Activated CD4-positive, alpha-beta T cell treated with anti-CD3 and anti-CD28 coated beads, Interleukin-2, amount 10 ng/mL, durations not matched to agents 7 days and 5 days (primary cell): ENCODE measurements at regions not wholly inside any gene's neighbourhood (a gene's known extent, or its start where the extent isn't known, plus 50 kb on each side); places are given as distances from the start of the nearest gene placed in this dataset.
"Not testable (repeated sequence)": the region's sequence is repeated elsewhere in the genome, so short reads cannot be mapped to it uniquely, and the experiment has no call there.

Experiments used
- CTCF ChIA-PET: fragments of 350-600 bp; sonication (Branson Sonifier 250); formaldehyde crosslinking; loops from one replicate; lab custom pipeline; 2021; ENCODE audit warnings: antibody characterized with exemption; lab: Charles Lee
- POLR2A ChIA-PET: fragments of 350-600 bp; sonication (Branson Sonifier 250); formaldehyde crosslinking; loops from one replicate; lab custom pipeline; 2021; ENCODE audit warnings: antibody characterized with exemption; lab: Charles Lee
- DNase-seq: peaks from one replicate; pipeline ENCODE4 v3.0.0-alpha.2; 2020
- H3K27ac Mint-ChIP-seq: one replicate; pipeline ENCODE4 v1.8.0; 2021; ENCODE audit warnings: mild to moderate bottlenecking, moderate library complexity, mixed read lengths
- H3K27me3 Mint-ChIP-seq: one replicate; pipeline ENCODE4 v1.8.0; 2021; ENCODE audit warnings: mixed read lengths
- H3K36me3 Mint-ChIP-seq: one replicate; pipeline ENCODE4 v1.8.0; 2021; ENCODE audit warnings: low read depth, mixed read lengths
- H3K4me1 Mint-ChIP-seq: one replicate; pipeline ENCODE4 v1.8.0; 2021; ENCODE audit warnings: mixed read lengths
- H3K4me3 Mint-ChIP-seq: one replicate; pipeline ENCODE4 v1.8.0; 2021; ENCODE audit warnings: mild to moderate bottlenecking, moderate library complexity, mixed read lengths
- H3K9me3 Mint-ChIP-seq: one replicate; pipeline ENCODE4 v1.8.0; 2021; ENCODE audit warnings: mixed read lengths

- no peak overlapping the region for H3K27ac Mint-ChIP-seq
- POLR2A ChIA-PET = no interaction called here
- no peak overlapping the region for H3K4me3 Mint-ChIP-seq
- CTCF ChIA-PET = no interaction called here
- no peaks in the 10 kb centered on the region for H3K27me3 Mint-ChIP-seq
- no peaks in the 10 kb centered on the region for H3K4me1 Mint-ChIP-seq
- no peak for DNase-seq
- no peaks in the 10 kb centered on the region for H3K36me3 Mint-ChIP-seq
- H3K9me3 Mint-ChIP-seq = no peaks in the 10 kb centered on the region
These were observed 105.5 kb downstream of the TNFRSF13B start for GRCh38 chr17:16866436-16866835.

- CTCF ChIA-PET = not testable (repeated sequence)
These were observed 106.2 kb downstream of the TNFRSF13B start for GRCh38 chr17:16865704-16866103.

GRCh38 chr17:16865077-16865613, 106.8 kb downstream of the TNFRSF13B start:
- CTCF ChIA-PET, H3K27me3 Mint-ChIP-seq, POLR2A ChIA-PET, H3K9me3 Mint-ChIP-seq, DNase-seq, H3K4me1 Mint-ChIP-seq, H3K36me3 Mint-ChIP-seq, H3K4me3 Mint-ChIP-seq, H3K27ac Mint-ChIP-seq: not testable (repeated sequence)

More at GRCh38 chr17:16865704-16866103, 106.2 kb downstream of the TNFRSF13B start:
- H3K27ac Mint-ChIP-seq, DNase-seq, H3K9me3 Mint-ChIP-seq, H3K27me3 Mint-ChIP-seq, H3K4me3 Mint-ChIP-seq, H3K4me1 Mint-ChIP-seq, POLR2A ChIA-PET, H3K36me3 Mint-ChIP-seq: not testable (repeated sequence)

- H3K27me3 Mint-ChIP-seq, CTCF ChIA-PET, H3K27ac Mint-ChIP-seq, DNase-seq, H3K4me1 Mint-ChIP-seq, H3K9me3 Mint-ChIP-seq, H3K4me3 Mint-ChIP-seq, H3K36me3 Mint-ChIP-seq, POLR2A ChIA-PET: not testable (repeated sequence)
These were observed 107.3 kb downstream of the TNFRSF13B start for GRCh38 chr17:16864462-16865076.

GRCh38 chr17:16861152-16861551, 110.8 kb downstream of the TNFRSF13B start:
- H3K4me3 Mint-ChIP-seq, DNase-seq, POLR2A ChIA-PET, H3K4me1 Mint-ChIP-seq, CTCF ChIA-PET, H3K27ac Mint-ChIP-seq, H3K36me3 Mint-ChIP-seq, H3K27me3 Mint-ChIP-seq, H3K9me3 Mint-ChIP-seq: not testable (repeated sequence)

- POLR2A ChIA-PET, H3K27me3 Mint-ChIP-seq, DNase-seq, H3K4me1 Mint-ChIP-seq, H3K4me3 Mint-ChIP-seq, H3K27ac Mint-ChIP-seq, H3K9me3 Mint-ChIP-seq, H3K36me3 Mint-ChIP-seq, CTCF ChIA-PET: not testable (repeated sequence)
These were observed 111.5 kb downstream of the TNFRSF13B start for GRCh38 chr17:16860467-16860866.

- DNase-seq, H3K4me3 Mint-ChIP-seq, H3K27me3 Mint-ChIP-seq, H3K27ac Mint-ChIP-seq, H3K4me1 Mint-ChIP-seq, CTCF ChIA-PET, POLR2A ChIA-PET, H3K36me3 Mint-ChIP-seq, H3K9me3 Mint-ChIP-seq: not testable (repeated sequence)
These were observed 112.4 kb downstream of the TNFRSF13B start for GRCh38 chr17:16859515-16859914.

GRCh38 chr17:16857746-16858145, 114.2 kb downstream of the TNFRSF13B start:
- DNase-seq, H3K27me3 Mint-ChIP-seq, H3K36me3 Mint-ChIP-seq, CTCF ChIA-PET, H3K9me3 Mint-ChIP-seq, H3K4me3 Mint-ChIP-seq, POLR2A ChIA-PET, H3K4me1 Mint-ChIP-seq, H3K27ac Mint-ChIP-seq: not testable (repeated sequence)

- POLR2A ChIA-PET, H3K9me3 Mint-ChIP-seq, H3K4me3 Mint-ChIP-seq, H3K27me3 Mint-ChIP-seq, DNase-seq, H3K4me1 Mint-ChIP-seq, CTCF ChIA-PET, H3K36me3 Mint-ChIP-seq, H3K27ac Mint-ChIP-seq: not testable (repeated sequence)
These were observed 115.1 kb downstream of the TNFRSF13B start for GRCh38 chr17:16856846-16857245.

- H3K4me3 Mint-ChIP-seq, H3K36me3 Mint-ChIP-seq, POLR2A ChIA-PET, H3K27ac Mint-ChIP-seq, DNase-seq, H3K27me3 Mint-ChIP-seq, H3K4me1 Mint-ChIP-seq, CTCF ChIA-PET, H3K9me3 Mint-ChIP-seq: not testable (repeated sequence)
These were observed 115.7 kb downstream of the TNFRSF13B start for GRCh38 chr17:16856171-16856570.

- H3K9me3 Mint-ChIP-seq, H3K27ac Mint-ChIP-seq, H3K4me1 Mint-ChIP-seq, H3K4me3 Mint-ChIP-seq, CTCF ChIA-PET, POLR2A ChIA-PET, DNase-seq, H3K27me3 Mint-ChIP-seq, H3K36me3 Mint-ChIP-seq: not testable (repeated sequence)
These were observed 117.3 kb downstream of the TNFRSF13B start for GRCh38 chr17:16854636-16855035.

GRCh38 chr17:16853661-16854320, 118.1 kb downstream of the TNFRSF13B start:
- ChIA-PET POLR2A (no interaction called here), CTCF (no interaction called here)
- H3K9me3 Mint-ChIP-seq = no peaks in the 10 kb centered on the region
- no peaks in the 10 kb centered on the region for H3K36me3 Mint-ChIP-seq
- H3K27ac Mint-ChIP-seq = no peak overlapping the region
- H3K4me1 Mint-ChIP-seq = no peaks in the 10 kb centered on the region
- no peak for DNase-seq
- no peaks in the 10 kb centered on the region for H3K27me3 Mint-ChIP-seq
- no peak overlapping the region for H3K4me3 Mint-ChIP-seq

GRCh38 chr17:16849861-16850260, 122.1 kb downstream of the TNFRSF13B start:
- H3K27me3 Mint-ChIP-seq, CTCF ChIA-PET, H3K4me1 Mint-ChIP-seq, H3K27ac Mint-ChIP-seq, H3K9me3 Mint-ChIP-seq, DNase-seq, H3K36me3 Mint-ChIP-seq, POLR2A ChIA-PET, H3K4me3 Mint-ChIP-seq: not testable (repeated sequence)

- POLR2A ChIA-PET, H3K27me3 Mint-ChIP-seq, H3K9me3 Mint-ChIP-seq, H3K4me1 Mint-ChIP-seq, H3K4me3 Mint-ChIP-seq, DNase-seq, CTCF ChIA-PET, H3K36me3 Mint-ChIP-seq, H3K27ac Mint-ChIP-seq: not testable (repeated sequence)
These were observed 122.9 kb downstream of the TNFRSF13B start for GRCh38 chr17:16848997-16849396.
